GM12891 (cell line): ENCODE measurements at regions not wholly inside any gene's neighbourhood (a gene's known extent, or its start where the extent isn't known, plus 50 kb on each side); places are given as distances from the start of the nearest gene placed in this dataset.

Experiments used
- PAX5 ChIP-seq: IDR thresholded peaks from 2 replicates; pipeline ENCODE4 v1.6.1; 2011; ENCODE audit warnings: low read length, moderate library complexity, mild to moderate bottlenecking; ENCODE audit not compliant: insufficient read depth, severe bottlenecking
- POLR2A ChIP-seq: IDR thresholded peaks from 2 replicates; pipeline ENCODE4 v1.6.1; 2011; ENCODE audit warnings: low read depth, low read length, control low read depth
- POLR2AphosphoS5 ChIP-seq: IDR thresholded peaks from 2 replicates; pipeline ENCODE4 v1.6.1; 2011; ENCODE audit warnings: low read depth, low read length, control low read depth
- SPI1 ChIP-seq: IDR thresholded peaks from 2 replicates; pipeline ENCODE4 v1.6.1; 2011; ENCODE audit warnings: low read depth, low read length, control low read depth

DNA sequence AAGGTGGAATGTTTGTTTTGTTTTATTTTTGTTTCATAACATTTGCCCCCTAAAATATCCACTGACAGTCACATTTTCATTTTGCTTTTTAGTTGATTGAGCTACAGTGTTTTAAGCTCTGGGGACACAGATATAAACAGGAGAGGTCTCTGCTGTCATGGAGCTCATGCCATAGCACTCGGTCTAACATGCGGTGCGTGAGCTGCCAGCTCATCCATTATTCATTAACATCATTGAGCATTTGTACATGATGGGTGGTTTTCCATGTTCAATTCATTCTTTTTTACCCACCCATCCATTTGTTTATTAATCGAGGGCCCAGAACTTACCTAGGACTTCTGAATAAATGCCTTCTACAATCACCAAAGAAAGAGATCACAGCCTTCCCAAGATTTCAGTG lies 150.1 kb upstream of the SFRP2 start:
- TF ChIP-seq PAX5 (no peak), POLR2A (no peak), SPI1 (no peak), POLR2AphosphoS5 (no peak)
